GM23338 (cell line): ENCODE measurements at regions not wholly inside any gene's neighbourhood (a gene's known extent, or its start where the extent isn't known, plus 50 kb on each side); places are given as distances from the start of the nearest gene placed in this dataset.

Experiments used
- CREB1 ChIP-seq: fragments of 250-450 bp; sonication (Bioruptor Pico); IDR thresholded peaks from 2 replicates; pipeline ENCODE4 v1.5.0; 2020; ENCODE audit warnings: low read depth, mild to moderate bottlenecking, moderate library complexity
- CTCF ChIP-seq, 2 experiments: fragments of 200-600 bp in 1 of 2; sonication (generic) in 1 of 2; conservative IDR thresholded peaks; 2 replicates each; pipeline versions ENCODE4 v1.5.1 to v1.6.1; 2016 to 2017; ENCODE audit warnings: antibody characterized with exemption in 2 of 2, low read depth in 2 of 2, mild to moderate bottlenecking in 2 of 2, moderate library complexity in 1 of 2
- ETS1 ChIP-seq: IDR thresholded peaks from 2 replicates; pipeline ENCODE4 v1.6.1; 2016; ENCODE audit warnings: antibody characterized with exemption
- EZH2 ChIP-seq: fragments of 200-600 bp; sonication (generic); IDR thresholded peaks from one replicate; pipeline ENCODE4 v1.8.0; 2017; ENCODE audit warnings: antibody characterized with exemption, mild to moderate bottlenecking, low read depth; ENCODE audit not compliant: unreplicated experiment
- EZH2phosphoT487 ChIP-seq: fragments of 200-600 bp; sonication (generic); IDR thresholded peaks from one replicate; pipeline ENCODE4 v1.8.1; 2018; ENCODE audit warnings: antibody characterized with exemption; ENCODE audit not compliant: unreplicated experiment
- JUNB ChIP-seq: IDR thresholded peaks from one replicate; pipeline ENCODE4 v1.6.1; 2016; ENCODE audit warnings: antibody characterized with exemption; ENCODE audit not compliant: unreplicated experiment
- NANOG ChIP-seq: IDR thresholded peaks from 2 replicates; pipeline ENCODE4 v1.6.1; 2016; ENCODE audit warnings: antibody characterized with exemption, borderline replicate concordance
- POLR2AphosphoS5 ChIP-seq: IDR thresholded peaks from 2 replicates; pipeline ENCODE4 v1.6.1; 2016; ENCODE audit warnings: antibody characterized with exemption, low read depth
- REST ChIP-seq: IDR thresholded peaks from one replicate; pipeline ENCODE4 v1.6.1; 2018; ENCODE audit warnings: antibody characterized with exemption; ENCODE audit not compliant: unreplicated experiment
- STAT1 ChIP-seq: IDR thresholded peaks from one replicate; pipeline ENCODE4 v1.6.1; 2016; ENCODE audit warnings: antibody characterized with exemption; ENCODE audit not compliant: unreplicated experiment
- ZNF114 ChIP-seq: fragments of 250-450 bp; sonication (Bioruptor Pico); IDR thresholded peaks from 2 replicates; pipeline ENCODE4 v1.5.0; 2020; ENCODE audit warnings: mild to moderate bottlenecking, moderate library complexity
- ZNF331 ChIP-seq: fragments of 250-450 bp; sonication (Bioruptor Pico); IDR thresholded peaks from 2 replicates; pipeline ENCODE4 v1.5.0; 2020; ENCODE audit warnings: low read depth, mild to moderate bottlenecking, moderate library complexity
- ZNF462 ChIP-seq: fragments of 250-450 bp; sonication (Bioruptor Pico); IDR thresholded peaks from 2 replicates; pipeline ENCODE4 v1.5.0; 2020; ENCODE audit warnings: mild to moderate bottlenecking, moderate library complexity

GRCh38 chr9:84393266-84393950, 52.9 kb upstream of the SLC28A3 start:
- TF ChIP-seq EZH2 (no peak), CTCF (conservative IDR thresholded peaks at IDR 0.05; ENCODE audit: low read depth in 2 of 2) (peak; percentile 43 to 58), EZH2phosphoT487 (no peak), ZNF114 (CRISPR knock-in tag) (no peak), POLR2AphosphoS5 (no peak), REST (no peak), ETS1 (no peak), CREB1 (CRISPR knock-in tag) (no peak), STAT1 (no peak), ZNF331 (no peak), JUNB (no peak), NANOG (no peak), ZNF462 (CRISPR knock-in tag) (no peak)
